Upper lobe of left lung (tissue), 6 donors: ENCODE measurements at regions not wholly inside any gene's neighbourhood (a gene's known extent, or its start where the extent isn't known, plus 50 kb on each side); places are given as distances from the start of the nearest gene placed in this dataset.

Experiments
- ATAC-seq, 2 donors: fragments of 200-7000 bp; cut with Tn5 transposase; one replicate each; pipeline ENCODE4 v1.9.1; 2022; ENCODE audit warnings: mild to moderate bottlenecking in 2 of 2, moderate library complexity in 2 of 2; ENCODE audit not compliant: low FRiP score in 2 of 2
- DNase-seq, 2 donors: peaks; one replicate each; pipeline ENCODE4 v3.0.0-alpha.2; 2019 to 2020
- H3K27ac ChIP-seq, 4 donors: fragments of 200-600 bp; sonication (generic); one replicate each; pipeline ENCODE4 v1.5.1; 2016 to 2019
- H3K27me3 ChIP-seq, 4 donors: fragments of 200-600 bp; sonication (generic); one replicate each; pipeline ENCODE4 v1.5.1; 2017 to 2019
- H3K36me3 ChIP-seq, 4 donors: fragments of 200-600 bp; sonication (generic); one replicate each; pipeline ENCODE4 v1.5.1; 2016 to 2019
- H3K4me1 ChIP-seq, 4 donors: fragments of 200-600 bp; sonication (generic); one replicate each; pipeline ENCODE4 v1.5.1; 2018 to 2019
- H3K4me3 ChIP-seq, 4 donors: fragments of 200-600 bp; sonication (generic); one replicate each; pipeline ENCODE4 v1.5.1; 2017 to 2019; ENCODE audit warnings: mild to moderate bottlenecking in 2 of 4, moderate library complexity in 1 of 4
- H3K9me3 ChIP-seq, 4 donors: fragments of 200-600 bp; sonication (generic); one replicate each; pipeline ENCODE4 v1.5.1; 2018 to 2019
- EP300 ChIP-seq, 4 donors: sonication (generic); formaldehyde crosslinking; IDR thresholded peaks; one replicate each; pipeline ENCODE4 v1.5.1; 2017; ENCODE audit warnings: antibody characterized with exemption in 4 of 4, control low read depth in 2 of 4
- POLR2A ChIP-seq, 4 donors: fragments of 450-650 bp; IDR thresholded peaks; one replicate each; pipeline ENCODE4 v1.5.1; 2016 to 2017; ENCODE audit warnings: antibody characterized with exemption in 4 of 4, mild to moderate bottlenecking in 2 of 4
- POLR2AphosphoS5 ChIP-seq, 2 donors: sonication (generic); formaldehyde crosslinking; IDR thresholded peaks; one replicate each; pipeline ENCODE4 v1.5.1; 2017; ENCODE audit warnings: antibody characterized with exemption in 2 of 2
- WGBS, 2 donors: methylation state at CpG; one replicate each; pipeline ENCODE4 v1.1.5; 2017 to 2018; 5-methylcytosine and 5-hydroxymethylcytosine counted together
- TF ChIP-seq, protein P1 (sequence below), 6 experiments: fragments of 450-650 bp in 4 of 6; fragments of 200-600 bp in 2 of 6; sonication (generic) in 2 of 6; IDR thresholded peaks; one replicate each; pipeline ENCODE4 v1.5.1; 2016 to 2019; ENCODE audit warnings: antibody characterized with exemption in 6 of 6
- donor health status: DM: no; HTN: no; CAD: no; lungs with moderate emphysema.
- donor health status: DM: no; HTN: yes; CAD: no; lungs with severe emphysema.

DNA sequence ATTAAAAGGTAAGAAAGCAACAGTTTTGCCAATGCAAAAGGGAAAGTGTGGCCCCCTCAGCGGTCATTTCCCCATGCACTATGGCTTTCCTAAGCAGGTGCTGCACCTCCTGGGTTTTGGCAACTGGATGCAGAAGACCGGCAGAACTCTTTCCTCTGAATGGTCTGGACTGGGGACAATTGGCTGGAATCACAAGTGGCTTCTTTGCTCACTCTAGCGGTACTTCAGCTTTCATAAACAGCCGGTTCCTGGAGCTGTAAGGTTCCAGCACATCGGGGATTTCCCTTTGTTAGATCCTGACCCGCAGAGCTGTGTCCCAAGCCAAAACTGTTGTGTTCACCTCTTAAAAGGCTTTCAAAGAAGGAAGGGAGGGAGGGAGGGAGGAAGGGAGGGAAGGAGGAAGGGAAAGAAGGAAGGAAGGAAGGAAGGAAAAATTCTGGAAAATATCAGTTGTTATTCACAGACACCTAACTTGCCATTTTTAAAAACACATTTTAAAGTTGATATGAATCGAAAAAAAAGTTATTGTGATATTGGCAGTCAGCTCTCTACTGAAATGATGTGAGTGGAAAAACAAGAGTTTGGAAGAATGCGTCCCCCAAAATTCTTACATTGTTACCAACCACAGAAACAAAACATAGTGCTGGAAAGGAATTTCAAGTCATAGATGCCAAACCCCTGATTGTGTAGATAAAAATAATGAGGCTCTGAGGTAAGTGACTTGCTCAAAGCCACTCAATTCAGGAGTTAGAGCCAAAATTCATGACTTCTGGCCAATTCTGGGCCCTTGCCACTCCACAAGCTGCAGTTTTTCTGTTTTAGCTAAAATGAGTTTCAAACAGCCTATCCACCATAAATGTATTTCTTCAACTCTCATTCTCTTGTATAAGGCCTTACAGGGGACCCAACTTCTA lies 220.6 kb upstream of the HMGA2 start:
- H3K27me3 ChIP-seq = no peaks in the 10 kb centered on the region
- H3K27ac ChIP-seq = peak overlapping the region; percentile 13 to 66 (median 52)
- ATAC-seq (peak; percentile 77 to 86), DNase-seq (peak in 1 of 2 donors; percentile 81)
- WGBS, 2 donors = 28 to 29% methylated on average over 8 of the region's 8 CpGs
- peaks cover 9 to 27% (median 20%) of the 10 kb centered on the region in 4 donors for H3K4me1 ChIP-seq
- TF ChIP-seq POLR2A (IDR thresholded peaks at IDR 0.05) = no peak
- TF ChIP-seq EP300 (IDR thresholded peaks at IDR 0.05) = peak in 1 of 4 donors; percentile 73
- TF ChIP-seq POLR2AphosphoS5 (IDR thresholded peaks at IDR 0.05) = peak; percentile 11 to 53
- no peaks in the 10 kb centered on the region for H3K36me3 ChIP-seq
- H3K9me3 ChIP-seq = peaks cover 0 to 5% (median 0%) of the 10 kb centered on the region in 4 donors
- peak overlapping the region in 1 of 4 donors; percentile 13 for H3K4me3 ChIP-seq

DNA sequence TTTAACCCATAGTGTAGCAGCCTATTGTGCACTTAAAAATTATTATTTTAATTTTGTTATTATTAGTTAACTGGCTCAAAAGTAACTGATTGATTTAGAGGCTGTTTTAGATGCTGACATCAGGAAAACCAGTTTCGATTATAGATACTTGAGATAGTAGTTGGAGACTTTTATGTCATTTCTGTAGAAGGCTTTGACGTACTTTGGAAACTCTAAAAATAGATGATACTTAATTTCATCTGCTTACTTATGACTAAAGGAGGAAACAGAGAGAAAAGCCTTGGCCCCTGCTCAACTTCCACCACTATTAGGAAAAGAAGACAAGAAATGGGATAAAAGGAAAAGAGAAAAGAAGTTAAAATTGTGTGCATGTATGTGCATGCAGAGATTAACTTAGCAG lies 219.3 kb upstream of the HMGA2 start:
- ATAC-seq (no peak), DNase-seq (no peak)
- Histone ChIP-seq H3K4me1 (peaks cover 9 to 27% (median 20%) of the 10 kb centered on the region in 4 donors), H3K9me3 (peaks cover 0 to 5% (median 0%) of the 10 kb centered on the region in 4 donors), H3K27ac (no peak overlapping the region), H3K4me3 (no peak overlapping the region), H3K27me3 (no peaks in the 10 kb centered on the region), H3K36me3 (no peaks in the 10 kb centered on the region)
- TF ChIP-seq POLR2AphosphoS5 (IDR thresholded peaks at IDR 0.05) (no peak), EP300 (IDR thresholded peaks at IDR 0.05) (no peak), POLR2A (IDR thresholded peaks at IDR 0.05) (no peak)
- TF ChIP-seq, protein P1, sequence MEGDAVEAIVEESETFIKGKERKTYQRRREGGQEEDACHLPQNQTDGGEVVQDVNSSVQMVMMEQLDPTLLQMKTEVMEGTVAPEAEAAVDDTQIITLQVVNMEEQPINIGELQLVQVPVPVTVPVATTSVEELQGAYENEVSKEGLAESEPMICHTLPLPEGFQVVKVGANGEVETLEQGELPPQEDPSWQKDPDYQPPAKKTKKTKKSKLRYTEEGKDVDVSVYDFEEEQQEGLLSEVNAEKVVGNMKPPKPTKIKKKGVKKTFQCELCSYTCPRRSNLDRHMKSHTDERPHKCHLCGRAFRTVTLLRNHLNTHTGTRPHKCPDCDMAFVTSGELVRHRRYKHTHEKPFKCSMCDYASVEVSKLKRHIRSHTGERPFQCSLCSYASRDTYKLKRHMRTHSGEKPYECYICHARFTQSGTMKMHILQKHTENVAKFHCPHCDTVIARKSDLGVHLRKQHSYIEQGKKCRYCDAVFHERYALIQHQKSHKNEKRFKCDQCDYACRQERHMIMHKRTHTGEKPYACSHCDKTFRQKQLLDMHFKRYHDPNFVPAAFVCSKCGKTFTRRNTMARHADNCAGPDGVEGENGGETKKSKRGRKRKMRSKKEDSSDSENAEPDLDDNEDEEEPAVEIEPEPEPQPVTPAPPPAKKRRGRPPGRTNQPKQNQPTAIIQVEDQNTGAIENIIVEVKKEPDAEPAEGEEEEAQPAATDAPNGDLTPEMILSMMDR (IDR thresholded peaks at IDR 0.05) = no peak
- 76 to 82% methylated on average over 2 of the region's 2 CpGs for WGBS, 2 donors

DNA sequence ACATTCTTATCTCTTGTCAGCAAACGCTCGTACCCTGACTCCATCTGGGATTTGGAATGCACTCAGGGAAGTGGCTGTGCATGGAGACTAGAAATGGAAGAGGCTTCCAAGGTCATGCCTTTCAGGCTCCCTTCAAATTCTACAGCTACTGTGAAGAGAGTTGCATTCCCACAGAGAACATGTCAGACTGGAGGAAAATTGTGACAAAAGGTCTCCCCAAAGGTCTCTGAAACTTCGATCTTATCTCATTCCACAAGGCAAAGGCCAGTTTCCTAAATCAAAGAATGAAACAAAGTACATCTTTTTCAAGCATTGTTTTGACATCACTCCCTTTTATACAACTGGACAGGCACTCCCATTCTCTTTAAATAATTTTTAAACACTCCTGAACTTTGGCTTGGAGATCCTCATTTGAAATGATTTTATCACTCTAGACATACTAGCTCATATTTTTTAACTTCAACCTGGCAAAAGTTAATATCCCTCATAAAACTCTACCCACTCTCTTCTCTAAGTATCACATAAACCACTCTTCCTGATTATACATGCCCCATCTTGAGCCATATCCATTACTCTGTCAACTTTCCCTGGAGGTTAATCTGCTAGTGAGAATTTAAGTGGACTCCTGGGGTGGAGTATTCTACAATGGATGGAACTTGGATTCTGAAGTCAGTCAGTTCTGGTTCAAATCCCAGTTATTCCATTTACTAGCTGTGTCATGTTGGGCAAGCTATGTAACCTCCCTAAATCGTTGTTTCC lies 218.1 kb upstream of the HMGA2 start:
- Histone ChIP-seq H3K27me3 (no peaks in the 10 kb centered on the region), H3K36me3 (no peaks in the 10 kb centered on the region), H3K4me3 (no peak overlapping the region), H3K4me1 (peaks cover 9 to 27% (median 20%) of the 10 kb centered on the region in 4 donors), H3K9me3 (peaks cover 0 to 5% (median 0%) of the 10 kb centered on the region in 4 donors), H3K27ac (no peak overlapping the region)
- TF ChIP-seq POLR2AphosphoS5 (IDR thresholded peaks at IDR 0.05) (no peak), POLR2A (IDR thresholded peaks at IDR 0.05) (no peak), EP300 (IDR thresholded peaks at IDR 0.05) (no peak)
- TF ChIP-seq, protein P1 (IDR thresholded peaks at IDR 0.05) = no peak
- DNase-seq (no peak), ATAC-seq (no peak)
- 74 to 75% methylated on average over 4 of the region's 4 CpGs for WGBS, 2 donors

DNA sequence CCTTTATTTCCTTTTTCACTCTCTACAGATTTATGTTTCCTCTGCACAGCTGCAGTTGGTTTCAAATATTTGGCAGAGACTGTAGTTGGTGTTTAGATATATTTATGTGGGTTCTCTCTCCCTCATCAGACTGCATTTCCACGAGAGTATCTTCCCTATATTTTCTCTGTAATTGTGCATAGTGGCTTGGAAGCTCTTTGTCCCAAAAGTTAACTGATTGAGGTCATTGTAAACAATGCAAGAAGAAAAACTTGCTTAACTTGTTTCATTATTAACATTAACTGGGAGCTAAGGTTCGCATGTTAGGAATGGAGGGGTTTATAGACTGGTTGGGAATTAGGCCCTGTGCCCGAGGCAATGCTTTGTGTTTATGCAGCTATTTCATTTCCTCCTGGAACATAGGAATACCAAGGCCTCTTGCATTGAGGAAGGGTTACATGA lies 216.9 kb upstream of the HMGA2 start:
- Histone ChIP-seq H3K27me3 (no peaks in the 10 kb centered on the region), H3K36me3 (no peaks in the 10 kb centered on the region), H3K4me1 (peaks cover 9 to 16% (median 15%) of the 10 kb centered on the region in 4 donors), H3K9me3 (peaks cover 0 to 5% (median 0%) of the 10 kb centered on the region in 4 donors), H3K27ac (no peak overlapping the region), H3K4me3 (no peak overlapping the region)
- WGBS, 2 donors = 43% methylated on average over 3 of the region's 3 CpGs
- no peak for ATAC-seq
- no peak for DNase-seq
- TF ChIP-seq, protein P1 (IDR thresholded peaks at IDR 0.05) = no peak
- TF ChIP-seq POLR2AphosphoS5 (IDR thresholded peaks at IDR 0.05) (no peak), EP300 (IDR thresholded peaks at IDR 0.05) (no peak), POLR2A (IDR thresholded peaks at IDR 0.05) (no peak)
